ENCODE measurements at regions not wholly inside any gene's neighbourhood (a gene's known extent, or its start where the extent isn't known, plus 50 kb on each side); places are given as distances from the start of the nearest gene placed in this dataset.

GRCh38 chr7:156282816-156283215 lies 357.8 kb upstream of the RNF32 start:
- WGBS, result 70% methylated on average over 2 of the region's 2 CpGs
- TF ChIP-seq YY1 (IDR thresholded peaks at IDR 0.05) (no peak), NR2F2 (IDR thresholded peaks at IDR 0.05) (no peak), MAX (IDR thresholded peaks at IDR 0.05) (no peak), REST (IDR thresholded peaks at IDR 0.05) (no peak), RXRA (IDR thresholded peaks at IDR 0.05) (no peak), FOXA2 (IDR thresholded peaks at IDR 0.05) (no peak), CTCF (IDR thresholded peaks at IDR 0.05; ENCODE audit: low read depth, low read length, missing input control) (no peak), HNF4A (conservative IDR thresholded peaks at IDR 0.05) (no peak), GABPA (IDR thresholded peaks at IDR 0.05 in 1 of 2, conservative IDR thresholded peaks at IDR 0.05 in 1 of 2) (no peak), ATF3 (IDR thresholded peaks at IDR 0.05) (no peak), FOXA1 (IDR thresholded peaks at IDR 0.05) (no peak), JUND (IDR thresholded peaks at IDR 0.05) (no peak)

GRCh38 chr7:156279635-156280034 lies 360.9 kb upstream of the RNF32 start:
- WGBS, result 65% methylated on average over 4 of the region's 4 CpGs
- no peak for DNase-seq (ENCODE audit: low spot score)
- Histone ChIP-seq H3K27me3 (ENCODE audit: control insufficient read depth in 4 of 4, insufficient read depth in 4 of 4, low read length in 3 of 4) (no peaks in the 10 kb centered on the region), H3K9ac (ENCODE audit: low read depth in 1 of 2, low read length in 2 of 2) (no peak overlapping the region), H3K4me1 (ENCODE audit: control insufficient read depth in 4 of 4, insufficient read depth in 4 of 4, low read length in 3 of 4) (no peaks in the 10 kb centered on the region), H3K36me3 (ENCODE audit: control insufficient read depth in 4 of 4, insufficient read depth in 3 of 4, low read depth in 1 of 4, low read length in 3 of 4) (no peaks in the 10 kb centered on the region), H3K4me3 (ENCODE audit: low read depth in 1 of 3, low read length in 3 of 3) (no peak overlapping the region), H3K27ac (ENCODE audit: low read depth in 1 of 2, low read length in 2 of 2) (no peak overlapping the region), H3K9me3 (ENCODE audit: control insufficient read depth in 4 of 4, low read length in 3 of 4) (peaks cover 0 to 3% (median 1%) of the 10 kb centered on the region in 4 donors)
- TF ChIP-seq CTCF (IDR thresholded peaks at IDR 0.05; ENCODE audit: low read depth, low read length, missing input control) (no peak), GABPA (IDR thresholded peaks at IDR 0.05 in 1 of 2, conservative IDR thresholded peaks at IDR 0.05 in 1 of 2) (no peak)

More at GRCh38 chr7:156282816-156283215, 357.8 kb upstream of the RNF32 start:
- no peak overlapping the region for H3K4me3 ChIP-seq (ENCODE audit: low read depth in 1 of 3, low read length in 3 of 3)
- peaks cover 0 to 3% (median 1%) of the 10 kb centered on the region in 4 donors for H3K9me3 ChIP-seq (ENCODE audit: control insufficient read depth in 4 of 4, low read length in 3 of 4)
- H3K27ac ChIP-seq (ENCODE audit: low read depth in 1 of 2, low read length in 2 of 2), result no peak overlapping the region
- no peak for DNase-seq (ENCODE audit: low spot score)
- no peaks in the 10 kb centered on the region for H3K4me1 ChIP-seq (ENCODE audit: control insufficient read depth in 4 of 4, insufficient read depth in 4 of 4, low read length in 3 of 4)
- no peaks in the 10 kb centered on the region for H3K27me3 ChIP-seq (ENCODE audit: control insufficient read depth in 4 of 4, insufficient read depth in 4 of 4, low read length in 3 of 4)
- H3K36me3 ChIP-seq (ENCODE audit: control insufficient read depth in 4 of 4, insufficient read depth in 3 of 4, low read depth in 1 of 4, low read length in 3 of 4), result no peaks in the 10 kb centered on the region
- H3K9ac ChIP-seq (ENCODE audit: low read depth in 1 of 2, low read length in 2 of 2), result no peak overlapping the region
